ENCODE measurements at regions not wholly inside any gene's neighbourhood (a gene's known extent, or its start where the extent isn't known, plus 50 kb on each side); places are given as distances from the start of the nearest gene placed in this dataset.
A peak's percentile ranks its signal among the peaks of the same experiment; 100 is the strongest.

DNA sequence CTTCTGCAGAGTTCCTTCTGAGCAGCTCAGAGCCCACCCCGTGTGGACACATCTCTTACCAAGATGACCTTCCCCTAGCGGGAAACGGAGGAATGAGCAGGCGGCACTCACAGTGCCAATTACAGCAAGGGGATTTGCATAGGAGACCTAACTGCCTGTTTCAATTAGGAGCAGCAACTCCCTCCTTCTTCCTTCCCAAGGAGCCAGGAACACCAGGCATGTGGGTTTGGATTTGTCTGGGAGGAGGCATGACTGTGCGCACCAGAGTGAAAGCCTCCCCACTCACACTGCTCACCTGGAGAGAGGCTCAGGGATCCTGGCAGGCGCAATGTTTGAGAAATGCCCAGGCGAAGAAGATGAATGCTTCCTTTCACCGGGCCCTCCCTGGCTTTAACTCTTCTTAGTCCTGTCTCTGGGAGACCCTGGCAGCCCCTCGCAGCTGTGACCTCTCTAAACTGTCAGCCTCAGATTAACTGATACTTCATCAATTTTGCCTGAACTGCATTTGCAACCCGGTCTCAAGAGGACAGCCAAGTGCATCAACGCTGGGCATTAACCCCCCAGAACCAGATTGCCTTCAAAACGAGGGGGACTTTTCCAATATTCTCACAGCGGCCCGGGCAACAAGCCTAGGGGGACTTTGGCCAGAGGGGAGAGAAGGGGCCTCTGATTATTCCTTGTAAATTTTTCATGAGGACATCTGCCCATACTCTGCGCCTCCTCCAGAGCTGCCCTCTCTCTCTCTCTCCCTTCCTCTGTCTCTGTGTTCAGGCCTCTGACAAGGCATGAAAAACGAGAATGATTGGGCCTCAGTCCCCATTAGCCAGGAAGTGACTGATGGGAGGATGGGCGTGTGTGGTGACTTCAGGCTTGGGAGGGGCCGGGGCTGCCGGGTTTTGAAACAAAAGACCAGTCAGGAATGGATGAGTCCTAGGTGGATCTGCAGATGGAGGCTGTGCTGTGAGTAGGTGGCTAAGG is 93.8 kb downstream of the CMPK2 start:
- Histone ChIP-seq H3K4me3 (ENCODE audit: low read length) (no peak overlapping the region), H3K4ac (ENCODE audit: low read depth, low read length) (peak overlapping the region; percentile 21), H3K27me3 (ENCODE audit: insufficient read depth, low read length, poor library complexity) (no peaks in the 10 kb centered on the region), H2AK5ac (ENCODE audit: low read length) (no peak overlapping the region), H3K36me3 (ENCODE audit: control insufficient read depth, insufficient read depth, low read length) (no peaks in the 10 kb centered on the region), H4K8ac (ENCODE audit: low read depth, low read length) (no peak overlapping the region), H3K23ac (ENCODE audit: low read length) (no peak overlapping the region), H2BK15ac (replicated peaks; ENCODE audit: low read depth) (no peak overlapping the region), H2BK5ac (ENCODE audit: low read length) (no peak overlapping the region), H3K79me2 (ENCODE audit: control insufficient read depth, insufficient read depth, low read length) (no peaks in the 10 kb centered on the region), H3K79me1 (ENCODE audit: low read length) (no peaks in the 10 kb centered on the region), H2BK120ac (ENCODE audit: low read depth, low read length) (no peak overlapping the region), H3K4me1 (ENCODE audit: control insufficient read depth, low read depth, low read length) (no peaks in the 10 kb centered on the region), H4K5ac (ENCODE audit: low read length) (no peak overlapping the region), H3K9ac (ENCODE audit: low read length) (no peak overlapping the region), H3K4me2 (ENCODE audit: low read length) (no peak overlapping the region), H3K56ac (ENCODE audit: low read length) (peak overlapping the region; percentile 73), H3K27ac (ENCODE audit: low read depth, low read length) (no peak overlapping the region), H3K18ac (ENCODE audit: low read length) (peak overlapping the region; percentile 34)
- peak; percentile 88 for DNase-seq
- no CpG with 5 or more reads among the region's 19 CpGs for WGBS (ENCODE audit: extremely low coverage, insufficient coverage, low lambda C conversion rate)

DNA sequence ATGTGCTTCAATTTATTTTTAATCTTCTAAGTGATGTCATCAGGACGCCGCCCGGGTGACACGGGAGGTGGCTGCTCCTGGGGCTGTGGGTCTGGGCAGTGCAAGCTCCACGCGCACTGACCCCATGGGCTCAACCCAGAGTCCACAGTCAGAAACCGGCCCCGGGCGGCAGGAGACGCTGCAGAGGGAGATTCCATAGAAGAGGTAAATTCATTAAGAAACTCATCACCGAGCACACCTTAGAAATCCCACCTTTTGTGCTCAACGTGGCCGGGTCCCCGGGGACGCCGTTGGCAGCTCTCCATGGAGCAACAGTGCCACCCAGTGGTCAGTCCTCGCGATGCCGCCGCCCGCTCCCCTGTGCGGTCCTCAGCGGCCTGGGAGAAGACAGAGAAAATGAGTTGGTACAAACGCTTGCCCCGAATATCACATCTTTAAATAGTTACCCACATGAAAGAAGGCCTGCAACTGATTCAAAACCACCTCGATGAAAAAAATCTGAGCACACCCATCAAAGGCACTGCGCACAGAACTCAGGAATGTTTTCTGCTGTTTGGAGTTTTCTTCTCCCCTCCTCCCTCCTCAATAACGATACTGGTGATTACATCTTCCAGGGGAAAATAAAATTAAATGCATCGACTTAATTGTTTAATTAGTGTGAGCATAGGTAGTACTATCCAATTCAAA is 92.6 kb downstream of the CMPK2 start:
- Histone ChIP-seq H2BK15ac (replicated peaks; ENCODE audit: low read depth) (no peak overlapping the region), H3K4me2 (ENCODE audit: low read length) (peak overlapping the region; percentile 32), H3K79me2 (ENCODE audit: control insufficient read depth, insufficient read depth, low read length) (no peaks in the 10 kb centered on the region), H3K23ac (ENCODE audit: low read length) (no peak overlapping the region), H3K36me3 (ENCODE audit: control insufficient read depth, insufficient read depth, low read length) (no peaks in the 10 kb centered on the region), H2BK120ac (ENCODE audit: low read depth, low read length) (no peak overlapping the region), H3K18ac (ENCODE audit: low read length) (peak overlapping the region; percentile 69), H3K4me3 (ENCODE audit: low read length) (no peak overlapping the region), H4K5ac (ENCODE audit: low read length) (no peak overlapping the region), H4K8ac (ENCODE audit: low read depth, low read length) (no peak overlapping the region), H3K4me1 (ENCODE audit: control insufficient read depth, low read depth, low read length) (no peaks in the 10 kb centered on the region), H3K27me3 (ENCODE audit: insufficient read depth, low read length, poor library complexity) (no peaks in the 10 kb centered on the region), H3K79me1 (ENCODE audit: low read length) (no peaks in the 10 kb centered on the region), H2BK5ac (ENCODE audit: low read length) (no peak overlapping the region), H3K4ac (ENCODE audit: low read depth, low read length) (no peak overlapping the region), H3K9ac (ENCODE audit: low read length) (peak overlapping the region; percentile 48), H2AK5ac (ENCODE audit: low read length) (no peak overlapping the region), H3K56ac (ENCODE audit: low read length) (peak overlapping the region; percentile 69), H3K27ac (ENCODE audit: low read depth, low read length) (no peak overlapping the region)
- peak; percentile 77 for DNase-seq
- no CpG with 5 or more reads among the region's 29 CpGs for WGBS (ENCODE audit: extremely low coverage, insufficient coverage, low lambda C conversion rate)

DNA sequence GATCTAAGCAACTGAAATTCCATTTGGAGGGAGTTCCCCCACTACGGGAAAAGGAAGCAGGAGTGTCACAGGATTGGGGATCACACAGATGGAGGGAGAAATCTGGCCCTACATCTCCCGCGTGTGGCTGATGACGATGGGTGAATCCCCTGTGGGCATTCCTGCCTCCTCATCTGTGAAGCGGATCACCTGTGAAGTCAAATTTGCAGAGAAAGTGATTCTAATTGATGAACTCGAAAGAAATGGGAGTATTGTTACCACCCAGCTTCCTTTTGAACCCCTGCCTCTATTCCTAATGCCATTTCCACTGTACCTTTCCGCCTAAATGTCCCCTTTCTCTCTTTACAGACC is 92.0 kb downstream of the CMPK2 start:
- Histone ChIP-seq H3K18ac (ENCODE audit: low read length) (no peak overlapping the region), H4K8ac (ENCODE audit: low read depth, low read length) (no peak overlapping the region), H2BK120ac (ENCODE audit: low read depth, low read length) (no peak overlapping the region), H3K4me1 (ENCODE audit: control insufficient read depth, low read depth, low read length) (no peaks in the 10 kb centered on the region), H3K9ac (ENCODE audit: low read length) (no peak overlapping the region), H3K79me2 (ENCODE audit: control insufficient read depth, insufficient read depth, low read length) (no peaks in the 10 kb centered on the region), H3K27me3 (ENCODE audit: insufficient read depth, low read length, poor library complexity) (no peaks in the 10 kb centered on the region), H3K4ac (ENCODE audit: low read depth, low read length) (no peak overlapping the region), H3K56ac (ENCODE audit: low read length) (no peak overlapping the region), H2AK5ac (ENCODE audit: low read length) (no peak overlapping the region), H4K5ac (ENCODE audit: low read length) (no peak overlapping the region), H3K27ac (ENCODE audit: low read depth, low read length) (no peak overlapping the region), H3K79me1 (ENCODE audit: low read length) (no peaks in the 10 kb centered on the region), H3K4me2 (ENCODE audit: low read length) (no peak overlapping the region), H3K36me3 (ENCODE audit: control insufficient read depth, insufficient read depth, low read length) (no peaks in the 10 kb centered on the region), H3K23ac (ENCODE audit: low read length) (no peak overlapping the region), H2BK15ac (replicated peaks; ENCODE audit: low read depth) (no peak overlapping the region), H3K4me3 (ENCODE audit: low read length) (no peak overlapping the region), H2BK5ac (ENCODE audit: low read length) (no peak overlapping the region)
- no CpG with 5 or more reads among the region's 7 CpGs for WGBS (ENCODE audit: extremely low coverage, insufficient coverage, low lambda C conversion rate)
- no peak for DNase-seq

GRCh38 chr2:6776125-6776524 is 89.6 kb downstream of the CMPK2 start:
- no peaks in the 10 kb centered on the region for H3K27me3 ChIP-seq (ENCODE audit: insufficient read depth, low read length, poor library complexity)

DNA sequence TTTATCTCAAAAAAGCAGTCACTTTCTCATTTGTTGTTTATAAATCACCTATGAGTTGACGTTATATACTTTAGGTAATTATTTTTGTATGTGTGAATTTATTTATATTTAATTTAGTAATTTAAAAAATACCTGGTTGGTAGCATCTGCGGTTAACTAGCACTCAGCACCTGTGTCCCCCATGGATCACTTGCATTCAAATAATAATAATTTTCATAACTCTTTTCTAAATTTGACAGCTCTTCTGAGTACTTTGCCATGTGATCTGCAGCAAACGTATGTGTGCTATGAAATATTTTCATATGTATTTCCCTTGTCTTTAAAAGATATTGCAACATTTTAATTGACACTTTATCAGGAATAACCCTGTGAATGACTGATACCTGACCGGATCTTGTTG is 88.1 kb downstream of the CMPK2 start:
- H2AK5ac ChIP-seq (ENCODE audit: low read length): no peak overlapping the region
- no peak overlapping the region for H3K27ac ChIP-seq (ENCODE audit: low read depth, low read length)
- H3K79me2 ChIP-seq (ENCODE audit: control insufficient read depth, insufficient read depth, low read length): no peaks in the 10 kb centered on the region
- no peak overlapping the region for H3K23ac ChIP-seq (ENCODE audit: low read length)
- no peak overlapping the region for H3K4me2 ChIP-seq (ENCODE audit: low read length)
- no peak overlapping the region for H3K56ac ChIP-seq (ENCODE audit: low read length)
- no peak overlapping the region for H4K5ac ChIP-seq (ENCODE audit: low read length)
- DNase-seq: no peak
- no peak overlapping the region for H2BK5ac ChIP-seq (ENCODE audit: low read length)
- H3K4me3 ChIP-seq (ENCODE audit: low read length): no peak overlapping the region
- no peaks in the 10 kb centered on the region for H3K36me3 ChIP-seq (ENCODE audit: control insufficient read depth, insufficient read depth, low read length)
- no peaks in the 10 kb centered on the region for H3K79me1 ChIP-seq (ENCODE audit: low read length)
- H4K8ac ChIP-seq (ENCODE audit: low read depth, low read length): no peak overlapping the region
- H2BK15ac ChIP-seq (replicated peaks; ENCODE audit: low read depth): no peak overlapping the region
- H3K4me1 ChIP-seq (ENCODE audit: control insufficient read depth, low read depth, low read length): no peaks in the 10 kb centered on the region
- no peak overlapping the region for H3K4ac ChIP-seq (ENCODE audit: low read depth, low read length)
- WGBS (ENCODE audit: extremely low coverage, insufficient coverage, low lambda C conversion rate): 100% methylated on average over 1 of the region's 4 CpGs
- no peak overlapping the region for H3K18ac ChIP-seq (ENCODE audit: low read length)
- no peak overlapping the region for H2BK120ac ChIP-seq (ENCODE audit: low read depth, low read length)
- H3K27me3 ChIP-seq (ENCODE audit: insufficient read depth, low read length, poor library complexity): no peaks in the 10 kb centered on the region
- H3K9ac ChIP-seq (ENCODE audit: low read length): no peak overlapping the region

More at GRCh38 chr2:6776125-6776524, 89.6 kb downstream of the CMPK2 start:
- Histone ChIP-seq H3K4me2 (ENCODE audit: low read length) (no peak overlapping the region), H4K5ac (ENCODE audit: low read length) (no peak overlapping the region), H3K4ac (ENCODE audit: low read depth, low read length) (no peak overlapping the region), H3K56ac (ENCODE audit: low read length) (no peak overlapping the region), H3K18ac (ENCODE audit: low read length) (no peak overlapping the region), H3K79me1 (ENCODE audit: low read length) (no peaks in the 10 kb centered on the region), H2AK5ac (ENCODE audit: low read length) (no peak overlapping the region), H3K4me1 (ENCODE audit: control insufficient read depth, low read depth, low read length) (no peaks in the 10 kb centered on the region), H3K9ac (ENCODE audit: low read length) (no peak overlapping the region), H4K8ac (ENCODE audit: low read depth, low read length) (no peak overlapping the region), H2BK15ac (replicated peaks; ENCODE audit: low read depth) (no peak overlapping the region), H3K4me3 (ENCODE audit: low read length) (no peak overlapping the region), H3K27ac (ENCODE audit: low read depth, low read length) (no peak overlapping the region), H3K23ac (ENCODE audit: low read length) (no peak overlapping the region), H3K79me2 (ENCODE audit: control insufficient read depth, insufficient read depth, low read length) (no peaks in the 10 kb centered on the region), H3K36me3 (ENCODE audit: control insufficient read depth, insufficient read depth, low read length) (no peaks in the 10 kb centered on the region), H2BK5ac (ENCODE audit: low read length) (no peak overlapping the region), H2BK120ac (ENCODE audit: low read depth, low read length) (no peak overlapping the region)
- WGBS (ENCODE audit: extremely low coverage, insufficient coverage, low lambda C conversion rate): no CpG with 5 or more reads among the region's 4 CpGs
- no peak for DNase-seq

Measured in mesendoderm (in vitro differentiated cells).